Activated CD4-positive, alpha-beta T cell treated with anti-CD3 and anti-CD28 coated beads, Interleukin-2, amount 50 U/mL, for 4 hours (primary cell): ENCODE measurements at regions not wholly inside any gene's neighbourhood (a gene's known extent, or its start where the extent isn't known, plus 50 kb on each side); places are given as distances from the start of the nearest gene placed in this dataset.
"Not testable (repeated sequence)": the region's sequence is repeated elsewhere in the genome, so short reads cannot be mapped to it uniquely, and the experiment has no call there.

Experiments used
- DNase-seq, 2 experiments: peaks; one replicate each; pipeline ENCODE4 v3.0.0-alpha.2; 2020

- DNase-seq, result no peak
These were observed 256.1 kb upstream of the PLET1 start for GRCh38 chr11:112516755-112517154.

- DNase-seq, result no peak
These were observed 257.7 kb upstream of the PLET1 start for GRCh38 chr11:112518371-112518770.

DNA sequence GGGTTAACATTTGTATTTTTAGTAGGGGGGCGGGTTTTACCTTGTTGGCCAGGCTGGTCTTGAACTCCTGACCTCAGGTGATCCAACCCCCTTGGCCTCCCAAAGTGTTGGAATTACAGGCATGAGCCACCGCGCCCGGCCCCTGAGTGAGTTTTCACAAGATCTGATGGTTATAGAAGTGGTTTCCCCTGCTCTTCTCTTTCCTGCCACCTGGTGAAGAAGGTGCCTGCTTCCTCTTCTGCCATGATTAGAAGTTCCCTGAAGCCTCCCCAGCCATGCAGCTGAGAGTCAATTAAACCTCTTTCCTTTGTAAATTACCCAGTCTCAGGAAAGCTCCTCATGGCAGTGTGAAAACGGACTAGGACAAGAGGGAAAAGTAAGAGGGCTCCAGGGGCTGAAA is 259.1 kb upstream of the PLET1 start:
- DNase-seq, result no peak

- no peak for DNase-seq
These were observed 259.7 kb upstream of the PLET1 start for GRCh38 chr11:112520354-112520753.

- no peak for DNase-seq
These were observed 261.9 kb upstream of the PLET1 start for GRCh38 chr11:112522536-112522935.

GRCh38 chr11:112523031-112523430 is 262.4 kb upstream of the PLET1 start:
- DNase-seq, result no peak

GRCh38 chr11:112523477-112523876 is 262.8 kb upstream of the PLET1 start:
- DNase-seq, result no peak

GRCh38 chr11:112523951-112524350 is 263.3 kb upstream of the PLET1 start:
- no peak for DNase-seq

DNA sequence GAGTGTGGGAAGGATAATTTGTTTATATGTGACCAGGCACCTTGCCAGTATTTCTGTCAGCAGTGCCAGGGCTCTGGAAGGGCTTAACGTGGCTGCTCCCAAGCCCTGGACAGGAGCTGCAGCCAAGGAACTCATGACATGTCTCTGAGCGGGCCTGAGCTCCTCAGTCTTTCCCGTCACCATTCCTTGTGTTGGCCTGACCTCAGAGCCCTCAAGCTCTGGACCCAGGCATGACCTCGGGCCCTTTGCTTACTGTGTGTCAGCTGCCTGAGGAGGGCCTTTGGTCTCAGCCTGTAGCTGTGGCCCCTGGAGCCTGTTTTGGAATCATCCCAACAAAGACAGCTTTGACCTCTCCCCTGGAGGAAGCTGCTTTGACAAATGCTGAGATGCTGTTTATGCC is 264.1 kb upstream of the PLET1 start:
- no peak for DNase-seq

- DNase-seq, result no peak
These were observed 264.6 kb upstream of the PLET1 start for GRCh38 chr11:112525270-112525669.

- no peak for DNase-seq
These were observed 265.4 kb upstream of the PLET1 start for GRCh38 chr11:112525844-112526590.

- no peak for DNase-seq
These were observed 266.2 kb upstream of the PLET1 start for GRCh38 chr11:112526699-112527416.

- no peak for DNase-seq
These were observed 268.4 kb upstream of the PLET1 start for GRCh38 chr11:112529071-112529470.

- DNase-seq, result no peak
These were observed 271.8 kb upstream of the PLET1 start for GRCh38 chr11:112532506-112532905.

DNA sequence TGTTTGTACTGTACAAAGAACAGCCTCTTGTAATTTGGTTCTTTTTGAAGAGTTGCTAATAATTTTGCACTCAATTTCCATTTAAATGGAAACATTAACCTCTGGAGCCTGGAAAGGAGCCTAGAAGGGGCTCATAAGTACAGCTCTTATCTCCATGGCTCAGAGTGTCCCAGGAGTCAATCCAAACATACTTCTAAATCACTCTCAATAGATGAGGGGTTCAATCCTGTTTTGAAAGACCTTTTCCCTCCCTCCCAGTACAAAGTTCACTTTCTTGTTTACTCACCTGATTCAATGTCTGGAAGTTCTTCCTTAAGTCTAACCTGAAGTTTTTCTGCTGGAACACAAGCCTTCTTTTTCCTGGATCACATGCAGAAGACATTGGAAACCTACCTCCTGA is 273.0 kb upstream of the PLET1 start:
- no peak for DNase-seq

DNA sequence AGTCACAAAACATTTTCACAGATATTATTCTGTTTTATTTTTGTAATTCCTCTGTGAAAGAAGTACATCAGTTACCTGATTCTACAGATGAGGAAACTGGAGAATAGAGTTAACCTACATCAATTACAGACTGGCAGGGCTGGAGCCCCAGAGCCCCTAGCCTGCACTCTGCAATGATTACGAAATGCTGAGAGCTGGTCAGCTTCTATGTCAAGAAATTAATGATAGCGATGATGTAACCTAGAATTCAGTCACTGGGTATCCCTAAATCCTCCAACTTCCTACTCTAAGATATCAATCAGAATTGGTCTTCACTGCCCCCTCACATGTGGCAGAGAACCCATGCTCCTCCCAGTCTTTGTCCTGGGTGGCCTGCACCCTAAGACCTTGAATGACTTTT is 273.5 kb upstream of the PLET1 start:
- no peak for DNase-seq

DNA sequence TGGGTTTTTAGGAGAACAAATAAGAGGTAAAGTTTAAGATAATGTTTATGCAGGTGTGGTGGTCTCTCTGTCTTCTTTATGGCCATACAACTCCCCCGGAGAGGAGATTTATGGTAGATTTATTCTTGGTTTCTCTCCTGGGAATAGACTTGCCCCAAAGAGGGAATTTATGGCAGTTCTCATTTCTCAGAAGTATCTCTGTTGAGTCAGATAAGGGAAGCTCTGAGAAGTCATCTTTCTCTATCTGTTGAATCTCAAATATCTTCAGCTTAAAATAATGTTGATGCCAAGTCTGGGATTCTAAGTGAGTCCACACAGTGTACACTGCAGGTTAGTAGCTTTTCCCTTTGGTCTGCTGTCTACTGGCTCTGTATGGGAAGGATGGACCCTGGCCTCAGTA is 276.4 kb upstream of the PLET1 start:
- no peak for DNase-seq

- DNase-seq, result no peak
These were observed 277.2 kb upstream of the PLET1 start for GRCh38 chr11:112537846-112538330.

DNA sequence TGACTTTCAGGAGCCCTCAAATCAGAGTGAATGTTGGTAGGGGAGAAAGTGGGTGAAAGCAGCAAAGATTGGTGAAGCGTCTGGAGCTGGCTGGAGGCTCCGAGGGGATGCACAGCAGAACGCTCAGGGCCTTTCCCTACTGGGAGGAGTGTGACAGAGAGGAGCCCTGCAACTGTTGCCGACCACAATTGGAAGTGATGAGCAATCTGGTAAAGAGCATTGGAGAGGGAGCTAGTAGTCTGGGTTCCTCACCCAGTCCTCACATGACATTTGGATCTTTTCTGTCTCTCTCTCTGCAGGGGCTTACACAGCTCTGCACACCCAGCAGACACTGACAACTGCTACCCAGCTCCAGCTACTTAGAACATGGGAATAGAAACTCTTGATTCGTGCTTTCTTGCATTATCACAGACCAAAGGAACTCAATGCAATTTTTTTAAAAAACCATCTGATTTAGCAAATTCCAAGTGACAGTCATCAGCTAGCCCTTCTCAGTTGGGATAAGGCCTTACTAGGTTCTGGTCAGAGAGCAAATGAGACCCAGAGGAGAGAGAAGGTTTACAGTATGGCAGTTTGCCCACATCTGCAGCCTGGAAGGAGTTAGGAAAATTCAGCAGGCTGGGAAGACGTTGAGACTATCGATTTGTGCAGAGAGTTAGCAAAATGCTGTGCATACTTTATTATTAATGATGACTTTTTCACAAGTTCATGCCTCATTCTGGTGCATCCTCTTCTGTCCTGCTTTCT is 278.0 kb upstream of the PLET1 start:
- DNase-seq, result no peak

DNA sequence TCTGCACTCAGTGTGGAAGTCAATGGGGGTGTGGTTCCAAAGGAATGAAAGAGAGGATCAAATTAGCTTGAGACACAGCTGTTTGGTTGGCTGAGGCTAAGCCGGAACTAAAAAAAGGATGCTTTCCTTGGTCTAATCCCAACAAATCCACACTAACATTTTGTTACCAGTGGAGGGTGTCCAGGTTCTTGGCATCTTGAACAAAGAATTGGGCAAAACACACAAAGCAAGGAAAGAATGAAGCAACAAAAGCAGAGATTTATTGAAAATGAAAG is 278.6 kb upstream of the PLET1 start:
- not testable (repeated sequence) for DNase-seq

DNA sequence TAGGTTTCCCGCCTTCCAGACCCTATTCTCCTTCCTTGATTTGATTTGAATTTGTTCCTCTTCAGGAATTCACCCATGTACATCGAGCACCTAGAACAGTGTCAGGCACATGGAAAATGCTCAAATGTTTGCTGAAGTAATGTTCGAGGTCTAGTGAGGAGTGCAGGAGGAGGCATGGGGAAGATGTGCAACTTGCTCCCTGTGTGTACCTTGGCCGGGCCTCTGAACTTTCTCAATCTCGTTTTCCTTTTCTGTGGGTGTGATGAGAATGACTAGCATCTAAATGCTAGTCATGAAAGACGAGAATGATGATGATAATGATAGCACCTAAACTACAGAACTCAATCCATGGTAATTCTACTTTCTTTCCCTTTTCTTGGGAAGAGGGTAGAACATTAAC is 279.1 kb upstream of the PLET1 start:
- no peak for DNase-seq

GRCh38 chr11:112540261-112540660 is 279.6 kb upstream of the PLET1 start:
- no peak for DNase-seq

DNA sequence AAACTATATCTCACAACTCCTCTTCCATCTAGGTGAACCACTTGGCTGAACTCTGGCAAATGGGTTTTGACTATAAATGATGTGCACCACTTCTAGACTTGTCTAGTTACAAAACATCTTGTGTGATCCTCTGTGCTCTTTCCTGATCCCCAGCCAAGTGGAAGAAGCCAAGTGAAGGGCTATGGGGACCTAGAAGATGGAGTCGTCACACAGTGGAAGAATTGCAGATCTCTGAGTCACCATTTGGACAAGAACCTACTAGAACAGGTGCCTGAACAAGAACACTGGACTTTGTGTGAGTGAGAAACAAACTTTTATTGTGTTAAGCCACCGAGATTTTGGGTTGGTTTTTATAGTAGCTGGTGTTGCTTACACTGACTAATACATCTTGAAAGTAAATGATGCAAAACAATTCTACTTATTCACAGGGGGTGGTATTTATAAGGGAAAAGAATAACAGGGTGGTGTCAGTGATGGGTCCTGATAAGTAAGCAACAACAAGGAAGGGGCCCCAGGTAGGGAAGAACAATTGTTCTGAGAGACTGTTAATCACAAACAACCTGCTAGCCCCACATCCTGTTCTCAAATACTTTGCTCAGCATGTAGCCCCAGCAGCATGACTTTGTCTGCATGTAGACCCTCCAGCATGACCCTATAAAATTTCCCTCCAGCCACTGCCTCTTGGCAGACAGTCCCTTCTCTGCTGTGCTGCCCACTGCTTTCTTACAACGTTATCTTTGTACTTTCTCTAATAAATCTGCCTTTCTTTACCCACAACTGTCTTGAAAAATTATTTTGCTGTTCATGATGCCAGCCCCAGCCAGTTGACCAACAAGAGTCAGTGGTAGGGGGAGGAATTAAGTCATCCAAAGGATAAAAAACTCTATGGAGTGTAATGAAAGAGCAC is 280.7 kb upstream of the PLET1 start:
- no peak for DNase-seq
